HG03135 (cell line): ENCODE measurements at regions not wholly inside any gene's neighbourhood (a gene's known extent, or its start where the extent isn't known, plus 50 kb on each side); places are given as distances from the start of the nearest gene placed in this dataset.
"Not testable (repeated sequence)": the region's sequence is repeated elsewhere in the genome, so short reads cannot be mapped to it uniquely, and the experiment has no call there.

Experiments used
- ATAC-seq: cut with Tn5 transposase; IDR thresholded peaks from one replicate; pipeline ENCODE4 v1.9.1; 2021; ENCODE audit warnings: mild to moderate bottlenecking, moderate library complexity; ENCODE audit not compliant: unreplicated experiment

DNA sequence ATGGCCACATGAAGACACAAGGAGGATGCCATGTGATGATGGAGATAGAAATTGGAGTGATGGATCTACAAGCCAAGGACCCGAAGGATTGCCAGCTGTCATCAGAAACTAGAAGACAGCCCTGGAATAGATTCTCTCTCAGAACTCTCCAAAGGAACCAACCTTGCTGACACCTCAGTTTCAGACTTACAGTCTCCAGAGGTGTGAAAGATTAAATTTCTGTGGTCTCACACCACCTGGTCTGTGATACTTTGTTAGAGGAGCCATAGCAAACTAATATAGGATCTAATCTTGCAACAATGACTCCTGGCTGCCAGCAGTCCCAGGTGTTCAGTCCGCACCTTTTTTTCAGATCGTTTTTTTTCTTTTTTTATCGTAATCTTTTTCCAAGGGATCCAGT is 647.3 kb upstream of the GHITM start:
- no peak for ATAC-seq

DNA sequence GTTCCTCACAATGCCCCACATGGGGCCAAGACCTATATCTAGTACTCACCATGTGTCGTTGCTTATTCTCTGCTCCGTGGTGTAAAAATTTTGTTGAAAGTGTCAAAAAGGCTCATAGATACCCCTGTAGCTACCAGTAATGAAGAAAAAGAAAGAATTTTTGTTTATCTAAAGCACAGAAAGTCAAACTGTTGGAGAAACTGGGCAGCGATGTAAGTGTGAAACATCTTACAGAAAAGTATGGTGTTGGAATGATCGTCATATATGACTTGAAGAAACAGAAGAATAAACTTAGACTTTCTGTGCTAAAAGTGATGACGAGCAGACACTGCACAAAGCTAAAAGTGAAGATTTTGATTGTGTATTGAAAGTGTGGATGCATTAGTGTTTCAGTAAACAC is 626.6 kb upstream of the GHITM start:
- no peak for ATAC-seq

DNA sequence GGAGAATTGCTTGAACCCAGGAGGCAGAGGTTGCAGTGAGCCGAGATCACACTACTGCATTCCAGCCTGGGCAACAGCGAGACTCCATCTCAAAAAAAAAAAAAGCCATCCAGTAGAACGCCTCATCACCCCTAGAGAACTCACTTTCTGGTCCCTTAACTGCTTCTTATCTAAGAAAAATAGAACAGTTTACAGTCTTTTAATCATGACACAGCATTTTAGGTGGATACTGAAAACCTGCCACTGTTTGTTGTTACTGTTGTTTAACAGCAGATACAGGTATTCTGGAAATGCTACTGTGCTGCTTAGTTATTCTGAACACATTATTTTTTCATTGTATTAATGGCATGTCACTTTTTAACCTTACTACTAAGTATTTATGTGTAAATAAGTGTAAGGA is 624.3 kb upstream of the GHITM start:
- ATAC-seq, result no peak

DNA sequence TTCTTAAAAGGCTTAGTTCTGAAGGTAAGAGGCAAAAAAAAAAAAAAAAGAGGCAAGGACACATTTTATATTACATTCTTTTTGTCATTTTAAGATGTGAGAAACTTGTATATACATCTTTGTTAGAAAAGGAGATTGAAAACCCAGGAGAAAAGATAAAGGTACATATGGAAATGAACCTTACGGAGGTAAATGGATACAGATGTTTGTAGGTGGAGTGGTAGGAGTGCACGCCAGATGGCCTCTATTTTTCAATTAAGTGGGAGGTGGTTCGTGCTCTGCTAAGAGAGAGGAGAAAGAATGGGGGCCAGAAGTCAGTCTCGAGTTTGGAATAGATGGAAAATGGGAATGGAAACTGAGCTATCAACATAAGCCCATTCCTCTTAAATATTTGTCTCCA is 622.5 kb upstream of the GHITM start:
- no peak for ATAC-seq

DNA sequence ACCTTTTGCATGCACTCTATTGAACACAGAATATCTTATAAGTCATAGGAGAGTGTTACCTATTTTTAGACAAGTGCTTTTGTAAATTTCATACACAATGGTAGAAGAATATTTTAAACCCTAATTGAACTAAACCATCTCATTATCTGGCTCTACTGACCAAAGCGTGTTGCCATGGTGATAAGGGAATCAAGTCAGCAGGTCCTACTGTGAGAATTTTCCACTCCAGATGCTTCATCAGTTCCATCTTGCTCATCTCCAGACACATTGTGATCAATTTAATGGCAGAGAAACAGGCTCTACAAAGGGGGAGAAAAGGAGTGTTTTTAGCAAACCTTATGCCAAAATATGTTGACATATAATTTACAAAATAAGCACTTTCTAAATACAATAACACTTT is 621.9 kb upstream of the GHITM start:
- ATAC-seq, result no peak

DNA sequence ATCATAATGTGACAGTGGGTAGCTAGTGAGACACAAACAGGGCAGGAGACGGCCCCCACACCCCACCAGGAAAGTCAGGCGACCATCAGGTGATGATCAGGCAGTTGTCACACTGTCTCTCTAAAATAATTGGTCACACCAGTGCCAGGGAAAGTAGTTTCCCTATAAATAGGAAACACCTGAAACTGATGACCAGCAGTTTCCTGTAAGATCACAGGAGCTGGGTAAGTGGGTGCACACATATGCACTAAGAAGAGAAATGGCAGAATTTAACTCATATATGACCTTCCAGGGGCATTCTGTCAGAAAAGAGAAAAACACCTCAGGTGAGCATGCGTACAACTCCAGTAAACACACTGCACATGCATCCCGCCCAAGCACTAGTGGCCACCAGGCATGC is 620.5 kb upstream of the GHITM start:
- ATAC-seq, result no peak

DNA sequence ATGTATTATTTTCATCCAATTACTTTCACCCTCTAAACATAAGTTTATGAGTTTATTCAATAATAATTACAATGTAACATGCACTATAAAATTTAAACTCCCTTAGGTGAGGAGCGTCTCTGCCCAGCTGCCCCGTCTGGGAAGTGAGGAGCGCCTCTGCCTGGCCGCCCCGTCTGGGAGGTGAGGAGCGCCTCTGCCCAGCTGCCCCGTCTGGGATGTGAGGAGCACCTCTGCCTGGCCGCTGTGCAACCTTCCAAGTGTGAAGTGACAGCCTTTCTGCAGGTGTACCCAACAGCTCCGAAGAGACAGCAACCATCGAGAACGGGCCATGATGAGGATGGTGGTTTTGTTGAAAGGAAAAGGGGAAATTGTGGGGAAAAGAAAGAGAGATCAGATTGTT is 618.9 kb upstream of the GHITM start:
- not testable (repeated sequence) for ATAC-seq

DNA sequence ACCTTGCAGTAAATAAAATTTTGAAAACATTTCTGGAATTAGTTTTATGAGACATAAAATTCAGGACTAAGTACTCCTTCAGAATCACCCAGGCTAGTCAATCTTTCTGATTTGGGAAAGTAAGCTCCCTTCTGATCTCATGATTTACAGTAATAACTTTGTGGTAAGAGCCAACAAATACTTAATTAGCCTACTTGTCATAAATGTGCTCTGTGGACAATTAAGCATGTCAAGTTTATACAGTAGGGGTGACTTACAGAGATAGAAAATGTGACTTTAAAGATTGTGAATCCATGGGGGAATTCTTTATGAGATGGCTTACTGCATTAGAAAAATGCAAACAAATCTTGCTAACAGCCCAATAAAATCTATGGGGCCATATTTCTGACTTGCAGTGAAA is 616.9 kb upstream of the GHITM start:
- ATAC-seq, result no peak

DNA sequence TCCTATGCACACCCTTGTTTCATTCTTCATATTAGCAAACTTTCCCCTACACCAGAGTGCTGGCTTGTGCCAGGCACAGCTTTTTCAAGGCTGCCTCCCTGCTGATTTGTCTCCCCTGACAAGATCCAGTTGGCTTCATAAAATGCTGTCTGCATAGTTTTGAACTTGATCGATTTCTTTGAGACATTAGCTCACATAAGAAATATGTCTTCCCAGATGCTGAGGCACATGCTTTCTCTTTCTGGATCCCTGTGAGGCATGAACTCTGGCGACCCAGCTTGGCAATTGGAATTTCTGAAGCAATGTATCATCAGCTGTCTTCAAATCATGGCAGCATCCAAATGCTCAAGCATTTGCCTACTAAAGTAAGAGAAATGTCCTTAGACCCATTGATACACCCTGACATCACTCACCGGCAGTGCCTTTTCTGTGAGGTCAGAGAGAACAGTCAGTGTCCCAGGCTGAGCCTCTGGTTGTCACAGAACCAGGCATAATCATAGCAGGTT is 616.4 kb upstream of the GHITM start:
- no peak for ATAC-seq

DNA sequence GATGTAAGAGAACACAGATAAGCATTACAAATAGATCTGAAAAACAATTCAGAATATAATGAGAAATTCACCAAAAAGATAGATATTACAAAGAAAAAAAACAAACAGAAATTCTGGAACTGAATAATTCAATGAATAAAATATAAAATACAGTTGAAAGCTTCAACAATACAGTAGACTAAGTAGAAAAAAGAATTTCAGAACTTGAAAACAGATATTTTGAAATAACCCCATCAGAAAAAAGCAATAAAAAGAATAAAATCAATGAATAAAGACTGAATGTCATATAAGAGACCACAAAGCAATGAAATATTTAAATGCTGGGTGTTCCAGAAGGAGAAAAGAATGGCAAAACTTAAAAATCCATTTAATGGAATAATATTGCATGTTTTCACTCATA is 611.4 kb upstream of the GHITM start:
- no peak for ATAC-seq

DNA sequence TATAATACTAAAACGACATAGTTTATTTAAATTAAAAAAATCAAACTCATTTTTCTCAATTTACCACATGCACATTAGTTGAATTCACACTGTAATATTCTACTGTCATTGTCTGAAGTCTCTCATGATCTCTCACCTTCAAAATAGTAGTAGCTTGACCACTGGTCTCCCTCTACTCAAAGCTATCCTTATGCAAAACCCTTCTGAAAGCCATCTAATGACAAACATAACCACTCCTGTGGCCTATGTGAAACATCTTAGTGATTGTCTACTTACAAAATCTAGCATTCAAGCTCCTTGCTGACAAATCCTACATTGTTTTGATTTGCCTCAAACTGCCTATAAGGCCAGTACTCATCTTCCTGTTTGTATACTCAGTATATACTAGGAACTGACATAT is 606.0 kb upstream of the GHITM start:
- ATAC-seq, result no peak

DNA sequence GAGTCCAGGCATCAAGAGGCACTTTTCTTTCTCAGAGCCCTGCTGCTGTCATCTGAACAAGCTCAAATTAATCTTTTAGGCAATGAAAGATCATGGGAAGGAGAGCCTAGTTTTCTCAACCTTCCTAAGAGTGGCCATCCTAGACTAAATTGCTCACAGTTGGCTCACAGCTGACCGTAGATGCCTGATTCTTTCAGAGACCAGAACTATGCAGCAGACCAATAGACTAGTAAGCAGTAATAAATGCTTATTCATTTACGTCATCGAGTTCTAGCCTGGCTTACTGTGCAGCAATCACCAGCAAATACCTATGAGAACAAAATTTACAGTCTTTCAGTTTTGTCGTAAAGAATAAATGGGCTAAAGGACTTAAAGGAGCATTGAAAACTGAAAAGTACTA is 602.9 kb upstream of the GHITM start:
- no peak for ATAC-seq

DNA sequence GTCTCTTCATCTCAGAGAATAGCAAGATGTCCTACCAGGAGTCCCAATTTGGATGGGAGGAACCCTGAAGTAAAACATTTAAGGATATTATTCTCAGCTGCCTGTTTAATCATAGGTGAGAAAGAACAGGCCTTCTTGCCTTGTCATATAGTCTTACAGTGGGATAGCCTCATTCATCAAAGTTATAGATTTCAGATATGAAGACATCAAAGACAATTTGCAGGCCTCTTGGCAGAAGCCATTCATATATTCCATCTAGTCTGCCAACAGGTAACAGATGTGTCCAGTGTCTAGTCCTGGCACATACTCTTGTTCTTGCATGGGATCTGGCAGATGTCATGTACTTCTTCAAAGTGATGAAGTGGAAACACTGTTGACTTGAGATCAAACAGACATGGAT is 601.3 kb upstream of the GHITM start:
- ATAC-seq, result no peak

DNA sequence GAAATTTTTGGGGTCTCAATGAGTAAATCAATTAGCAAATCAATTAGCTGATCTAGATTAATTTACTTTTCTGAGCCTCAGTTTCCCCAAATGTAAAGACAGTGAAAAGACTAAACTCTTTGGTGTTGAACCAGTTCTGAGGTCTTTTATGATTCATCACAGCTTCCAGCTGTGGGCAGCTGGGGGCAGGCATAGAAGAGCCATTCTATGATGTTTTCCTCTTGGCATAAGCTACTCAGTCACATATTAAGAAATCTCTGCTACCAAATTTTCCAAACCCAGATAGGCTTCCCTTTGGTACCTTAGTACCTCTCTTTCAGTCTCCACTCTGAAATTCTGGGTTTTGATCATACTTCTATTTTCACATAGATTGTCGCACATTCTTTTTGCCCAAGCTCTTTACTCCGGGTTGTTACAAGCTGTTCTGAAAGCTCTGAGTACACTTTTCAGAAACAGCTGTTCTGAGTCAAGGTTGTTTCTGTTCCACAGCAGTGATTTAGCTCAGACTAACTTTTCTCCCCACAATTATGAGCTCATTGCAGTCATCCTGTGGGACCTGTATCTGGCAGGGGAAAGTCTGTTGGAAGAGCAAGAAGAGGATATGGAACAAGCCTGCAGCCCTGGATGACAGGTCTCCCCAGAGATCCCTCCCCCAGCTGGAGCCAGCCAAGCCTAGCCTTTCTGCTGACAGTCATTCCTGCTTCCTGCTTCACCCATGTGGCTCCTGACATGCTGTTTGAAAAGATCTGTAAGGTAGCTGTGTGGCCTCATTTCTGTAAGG is 599.6 kb upstream of the GHITM start:
- ATAC-seq, result peak; percentile 55

DNA sequence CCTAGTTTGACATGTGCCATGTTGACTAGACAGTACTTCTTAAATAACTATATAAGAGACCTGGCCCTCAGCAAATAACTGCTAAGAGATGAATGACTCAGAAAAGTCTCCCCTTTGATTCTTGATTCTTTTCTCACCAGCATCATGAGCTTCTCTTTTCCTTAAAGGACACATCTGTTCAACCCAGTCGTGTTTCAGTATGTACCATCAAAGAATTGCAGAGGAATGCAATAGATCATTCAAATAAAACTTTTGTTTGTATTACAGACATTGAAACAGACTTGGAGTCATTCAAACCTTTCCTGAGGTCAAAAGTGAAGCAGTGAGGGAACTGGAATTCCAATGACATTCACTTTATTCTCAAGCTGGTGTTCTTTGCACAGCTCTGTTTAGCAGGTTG is 598.3 kb upstream of the GHITM start:
- ATAC-seq, result no peak

DNA sequence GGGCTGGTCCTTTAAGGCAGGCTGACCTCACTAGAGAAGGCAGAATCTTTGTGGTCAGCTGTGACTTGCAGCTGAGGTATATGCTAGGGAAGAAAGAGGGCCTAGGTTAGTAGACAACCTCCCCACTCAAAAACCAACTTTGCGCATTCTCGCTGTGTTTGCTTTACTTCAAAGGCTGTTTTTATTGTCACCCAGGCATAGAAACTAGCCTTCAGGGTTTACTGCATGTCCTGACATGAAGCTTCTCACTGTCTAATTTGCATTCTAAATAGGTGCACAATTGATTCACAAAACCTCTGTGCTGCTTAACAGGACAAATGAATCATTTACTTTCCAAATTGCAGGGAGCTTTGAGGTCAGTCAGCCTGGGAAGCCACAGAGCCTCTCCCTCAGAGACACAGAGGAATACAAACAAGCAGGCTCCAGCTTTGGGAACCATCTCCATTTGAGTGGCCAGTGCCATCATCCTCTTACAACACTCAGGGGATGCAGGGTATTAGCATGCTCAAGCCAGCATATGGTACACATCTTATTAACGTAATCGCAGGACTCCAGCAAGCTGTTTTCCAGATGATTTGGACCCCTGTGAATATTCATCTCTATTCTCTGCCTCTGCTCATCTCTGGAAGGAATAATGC is 596.4 kb upstream of the GHITM start:
- peak; percentile 52 for ATAC-seq

DNA sequence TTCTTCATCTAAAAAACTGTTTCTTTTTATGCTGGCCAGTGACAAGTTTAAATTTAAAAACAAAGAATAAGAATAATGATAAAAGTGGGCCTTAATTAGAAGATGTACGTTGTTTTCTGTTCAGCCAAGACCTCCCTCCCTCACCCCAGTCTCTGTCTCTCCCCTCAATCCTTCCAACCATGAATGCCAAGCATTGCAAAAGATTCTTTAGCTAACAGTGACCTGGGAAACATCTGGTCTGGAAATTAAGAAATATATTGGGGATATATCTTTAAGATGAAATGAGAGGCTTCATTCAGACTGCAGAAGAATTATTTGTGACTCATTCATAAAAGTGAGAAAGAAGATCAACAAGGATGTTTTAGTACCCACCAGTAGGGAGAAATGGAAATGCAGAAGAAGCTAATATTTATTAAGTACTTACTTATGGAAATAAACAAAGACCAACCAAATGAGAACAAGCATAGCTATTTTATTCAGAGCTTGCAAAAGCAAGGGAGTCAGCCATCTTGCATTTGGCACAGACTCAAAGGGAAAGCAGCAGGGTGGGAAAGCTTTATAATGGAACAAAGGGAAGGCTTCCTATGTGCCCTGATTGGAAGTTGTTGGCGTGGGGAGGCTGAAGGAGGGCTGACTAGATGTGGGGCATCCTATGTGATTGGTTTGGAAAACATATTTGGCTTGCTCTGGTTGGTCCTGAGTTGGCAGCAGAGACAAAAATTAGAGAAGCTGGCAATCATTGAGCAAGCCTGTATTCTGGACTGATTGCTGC is 595.4 kb upstream of the GHITM start:
- ATAC-seq, result no peak

DNA sequence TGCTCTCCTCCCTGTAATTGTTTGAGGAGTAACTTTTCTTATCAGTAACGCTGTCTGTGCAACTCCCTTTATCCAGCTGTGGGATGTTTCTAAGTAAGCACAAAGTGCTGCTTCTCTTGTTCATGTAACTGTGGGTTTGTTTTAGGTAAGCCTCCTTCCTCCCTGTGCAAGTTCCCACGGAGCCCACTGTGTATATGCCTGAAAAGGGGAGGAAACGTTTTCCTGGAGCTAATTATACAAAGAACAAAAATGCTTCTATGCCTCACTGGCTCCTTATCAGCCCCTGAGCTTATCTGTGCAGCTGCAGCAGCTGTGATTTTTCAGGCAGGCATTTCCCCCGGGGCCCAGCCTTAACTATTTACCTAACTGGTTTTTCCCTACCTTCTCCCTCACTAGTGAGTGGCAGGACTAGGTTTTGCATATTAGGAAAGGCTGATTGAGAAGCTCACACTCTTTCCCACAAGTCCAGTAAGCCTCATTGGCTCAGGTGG is 593.4 kb upstream of the GHITM start:
- no peak for ATAC-seq

DNA sequence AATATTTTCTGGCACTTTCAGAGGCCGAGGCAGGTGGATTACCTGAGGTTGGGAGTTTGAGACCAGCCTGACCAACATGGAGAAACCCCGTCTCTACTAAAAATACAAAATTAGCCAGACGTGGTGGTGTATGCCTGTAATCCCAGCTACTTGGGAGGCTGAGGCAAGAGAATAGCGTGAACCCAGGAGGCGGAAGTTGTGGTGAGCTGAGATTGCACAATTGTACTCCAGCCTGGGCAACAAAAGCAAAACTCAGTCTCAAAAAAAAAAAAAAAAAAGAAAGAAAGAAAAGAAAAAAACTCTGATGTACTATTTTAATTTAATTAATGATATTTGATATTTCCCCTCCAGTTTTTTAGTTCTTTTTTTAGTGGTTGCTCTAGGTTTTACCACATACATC is 588.1 kb upstream of the GHITM start:
- ATAC-seq, result not testable (repeated sequence)

DNA sequence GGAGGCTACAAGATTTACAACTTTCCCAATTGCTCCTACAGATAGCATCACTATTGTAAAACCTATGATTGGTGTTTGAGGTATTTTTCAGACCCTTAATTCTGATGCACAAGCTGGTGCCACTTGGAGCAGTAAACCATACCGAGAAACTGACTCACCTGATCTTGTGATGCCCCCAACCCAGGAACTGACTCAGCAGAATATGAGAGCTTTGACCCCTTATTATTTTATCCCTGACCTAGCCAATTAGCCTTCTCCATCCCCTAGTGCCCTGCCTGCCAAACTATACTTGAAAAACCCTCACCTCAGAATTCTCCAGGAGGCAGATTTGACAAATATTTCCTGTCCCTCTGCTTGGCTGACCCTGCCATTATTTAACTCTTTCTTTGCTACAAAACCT is 585.9 kb upstream of the GHITM start:
- ATAC-seq, result no peak

DNA sequence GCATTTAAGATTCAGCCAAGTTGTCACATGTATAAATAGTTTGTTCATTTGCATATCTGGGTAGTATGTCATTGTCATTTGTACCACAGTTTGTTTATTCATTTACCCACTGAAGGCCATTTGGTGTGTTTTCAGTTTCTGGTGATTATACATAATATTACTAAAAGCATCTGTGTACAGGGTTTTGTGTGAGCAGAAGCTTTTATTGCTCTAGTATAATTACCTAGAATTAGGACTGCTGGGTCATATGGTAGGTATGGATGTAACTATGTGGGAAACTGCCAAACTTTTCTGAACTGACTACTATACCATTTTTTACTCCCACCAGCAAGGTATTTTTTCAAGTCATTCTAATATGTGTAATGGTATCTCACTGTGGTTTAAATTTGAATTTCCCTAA is 584.0 kb upstream of the GHITM start:
- ATAC-seq, result no peak

DNA sequence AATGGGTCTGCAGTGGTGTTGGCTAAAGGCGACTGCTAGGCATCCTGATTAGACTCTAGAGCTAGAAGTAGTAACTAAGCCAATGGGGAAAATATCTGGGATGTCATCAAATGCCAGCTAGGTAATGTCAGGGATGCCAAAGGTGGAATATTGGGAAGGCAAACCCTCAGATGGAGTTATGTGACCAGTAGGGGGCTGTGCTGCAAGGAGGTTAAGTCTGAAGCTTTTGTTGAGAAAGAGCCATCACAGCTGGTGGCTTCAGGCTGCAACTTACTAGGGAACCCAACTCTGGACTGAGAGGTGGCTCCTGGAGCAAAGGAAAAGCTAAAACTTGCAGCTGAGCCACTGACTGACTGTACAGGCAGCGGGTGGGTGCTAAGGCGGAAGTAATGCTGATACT is 576.9 kb upstream of the GHITM start:
- ATAC-seq, result no peak
